ENCODE measurements at regions not wholly inside any gene's neighbourhood (a gene's known extent, or its start where the extent isn't known, plus 50 kb on each side); places are given as distances from the start of the nearest gene placed in this dataset.

DNA sequence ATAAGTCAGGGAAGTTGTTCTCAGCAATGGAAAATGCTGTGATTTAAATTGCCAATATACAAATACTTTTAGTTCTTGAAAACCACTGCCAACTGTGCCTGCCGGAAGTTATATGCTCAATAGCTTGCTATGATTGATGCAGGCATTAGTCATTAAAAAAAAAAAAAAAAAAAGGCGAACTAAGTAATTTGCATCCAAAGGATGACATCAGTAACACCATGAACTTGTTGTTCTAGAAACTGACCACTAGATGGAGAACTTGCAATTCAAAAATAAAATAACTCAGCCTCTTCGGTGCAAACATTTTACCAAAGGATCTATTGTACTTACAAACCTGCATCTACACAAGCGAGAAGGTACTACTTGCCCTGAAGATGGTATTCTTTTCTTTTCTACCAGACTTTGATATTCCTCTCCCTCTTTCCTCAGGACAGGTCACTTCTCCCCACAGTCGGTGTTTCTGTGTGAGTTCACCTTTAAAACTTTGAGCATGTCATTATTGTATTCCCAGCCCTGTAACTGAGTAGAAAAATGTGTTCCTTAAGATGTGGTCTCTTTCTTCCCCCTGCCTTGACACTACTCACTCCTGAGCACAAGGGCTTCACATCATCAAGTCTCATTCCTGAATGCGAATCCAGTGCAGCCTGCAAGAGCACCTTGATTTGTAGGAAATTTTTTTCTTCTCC lies 115.0 kb upstream of the VEPH1 start:
- no peak for DNase-seq

DNA sequence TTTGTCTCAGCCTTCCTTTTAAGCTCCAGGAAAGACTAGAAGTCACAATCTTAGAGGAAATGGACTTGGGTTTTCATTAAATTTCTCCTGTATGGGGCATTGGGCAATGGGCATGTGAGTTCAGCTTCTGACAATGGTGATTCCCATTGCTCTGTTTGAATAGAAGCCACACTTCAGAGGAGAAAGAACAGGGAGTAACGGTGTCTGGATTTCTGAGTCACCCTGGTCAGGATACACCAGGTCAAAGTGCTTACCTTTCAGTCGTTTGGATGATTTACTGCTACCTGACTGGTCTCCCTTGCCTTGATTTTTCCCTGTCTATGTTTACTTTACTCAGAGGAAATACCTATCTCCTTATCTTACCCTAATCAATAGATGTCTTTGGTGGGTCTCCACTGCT lies 111.7 kb upstream of the VEPH1 start:
- no peak for DNase-seq

DNA sequence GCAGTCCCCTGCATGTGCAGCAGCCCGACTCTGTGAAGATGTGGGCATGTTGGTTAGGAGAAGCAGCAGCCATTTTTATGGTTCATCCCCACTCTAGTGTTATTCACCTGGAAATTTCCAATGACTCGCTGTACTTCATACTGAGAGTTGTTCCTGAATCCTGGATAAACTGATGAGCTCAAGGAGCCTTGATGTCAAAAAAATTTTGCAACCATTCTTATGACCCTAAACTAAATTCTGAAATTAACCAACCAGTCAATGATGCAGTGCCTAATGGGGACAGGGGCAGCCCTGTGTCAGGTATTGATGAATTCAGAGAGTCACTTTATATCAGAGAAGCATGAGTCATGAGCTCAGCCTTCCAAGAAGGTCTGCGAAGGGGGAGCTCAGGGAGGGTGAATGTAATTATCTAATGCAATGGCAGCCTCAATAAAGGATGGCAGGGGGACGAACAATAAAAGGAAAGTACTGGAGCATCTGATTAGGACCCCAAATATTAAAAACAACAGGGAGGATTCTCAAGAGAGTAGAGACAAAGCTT lies 108.4 kb upstream of the VEPH1 start:
- no peak for DNase-seq

DNA sequence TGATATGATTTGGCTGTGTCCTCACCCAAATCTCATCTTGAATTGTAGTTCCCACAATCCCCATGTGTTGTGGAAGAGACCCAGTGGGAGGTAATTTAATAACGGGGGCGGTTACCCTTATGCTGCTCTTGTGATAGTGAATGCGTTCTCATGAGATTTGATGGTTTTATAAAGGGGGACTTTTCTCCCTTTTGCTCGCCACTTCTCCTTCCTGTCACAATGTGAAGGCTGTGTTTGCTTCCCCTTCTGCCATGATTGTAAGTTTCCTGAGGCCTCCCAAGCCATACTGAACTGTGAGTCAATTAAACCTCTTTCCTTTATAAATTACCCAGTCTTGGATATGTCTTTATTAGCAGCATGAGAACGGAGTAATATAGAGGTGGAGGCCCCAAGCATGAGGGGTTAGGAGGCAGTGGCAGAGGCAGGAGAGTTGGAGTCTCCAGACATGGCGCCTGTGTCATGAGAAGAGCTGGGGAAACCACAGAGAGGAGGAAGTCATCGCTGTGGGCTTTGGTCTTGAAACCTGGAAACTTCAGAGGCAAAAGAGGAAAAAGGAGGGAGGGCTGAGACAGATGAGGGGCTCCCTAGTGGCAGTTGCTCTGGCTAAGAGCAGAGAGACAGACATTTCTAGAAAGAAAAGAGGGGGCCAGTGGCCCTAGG lies 107.8 kb upstream of the VEPH1 start:
- DNase-seq, result no peak

DNA sequence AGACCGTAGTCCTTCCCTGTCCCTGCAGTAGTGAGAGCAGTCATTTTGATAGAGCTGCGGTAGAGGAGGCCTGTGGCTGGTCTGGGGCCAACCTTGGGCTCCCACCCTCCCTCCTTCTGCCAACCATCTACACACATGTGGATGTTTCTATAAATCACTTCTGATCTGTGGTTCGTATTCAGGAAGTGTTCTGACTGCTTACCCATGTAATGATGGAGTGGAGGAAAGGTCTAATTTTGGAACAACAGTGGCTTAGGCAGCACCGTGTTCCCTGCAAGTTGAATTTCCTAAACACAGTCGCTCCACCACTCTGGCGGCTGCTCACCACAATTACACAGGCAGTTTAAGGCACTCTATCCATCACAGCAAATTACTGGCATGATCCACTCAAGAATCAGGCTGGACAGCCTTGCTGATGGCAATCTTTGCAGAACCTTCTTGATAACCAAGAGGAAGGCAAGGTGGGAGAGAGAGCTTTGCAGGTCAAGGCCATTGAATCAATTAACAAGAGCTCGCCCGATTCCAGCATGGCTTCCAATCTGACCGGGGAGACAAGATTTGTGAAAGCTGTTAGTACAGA lies 104.7 kb upstream of the VEPH1 start:
- DNase-seq, result no peak

DNA sequence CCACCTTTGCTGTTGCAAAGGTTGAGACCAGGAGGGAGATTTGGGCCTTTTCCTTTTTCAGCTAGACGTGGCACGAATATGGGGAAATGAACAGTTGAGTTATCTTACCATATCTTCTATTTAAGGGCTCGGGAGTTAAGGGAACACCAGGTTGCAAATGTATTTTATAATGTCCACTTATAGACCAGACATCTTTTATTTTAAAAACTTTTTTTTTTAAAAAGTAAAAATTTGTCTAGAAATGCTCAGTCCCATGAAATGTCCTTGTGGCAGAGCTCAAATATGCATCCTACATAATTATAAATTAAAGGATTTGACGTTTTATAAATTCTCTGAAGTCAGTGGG lies 103.6 kb upstream of the VEPH1 start:
- DNase-seq, result no peak

DNA sequence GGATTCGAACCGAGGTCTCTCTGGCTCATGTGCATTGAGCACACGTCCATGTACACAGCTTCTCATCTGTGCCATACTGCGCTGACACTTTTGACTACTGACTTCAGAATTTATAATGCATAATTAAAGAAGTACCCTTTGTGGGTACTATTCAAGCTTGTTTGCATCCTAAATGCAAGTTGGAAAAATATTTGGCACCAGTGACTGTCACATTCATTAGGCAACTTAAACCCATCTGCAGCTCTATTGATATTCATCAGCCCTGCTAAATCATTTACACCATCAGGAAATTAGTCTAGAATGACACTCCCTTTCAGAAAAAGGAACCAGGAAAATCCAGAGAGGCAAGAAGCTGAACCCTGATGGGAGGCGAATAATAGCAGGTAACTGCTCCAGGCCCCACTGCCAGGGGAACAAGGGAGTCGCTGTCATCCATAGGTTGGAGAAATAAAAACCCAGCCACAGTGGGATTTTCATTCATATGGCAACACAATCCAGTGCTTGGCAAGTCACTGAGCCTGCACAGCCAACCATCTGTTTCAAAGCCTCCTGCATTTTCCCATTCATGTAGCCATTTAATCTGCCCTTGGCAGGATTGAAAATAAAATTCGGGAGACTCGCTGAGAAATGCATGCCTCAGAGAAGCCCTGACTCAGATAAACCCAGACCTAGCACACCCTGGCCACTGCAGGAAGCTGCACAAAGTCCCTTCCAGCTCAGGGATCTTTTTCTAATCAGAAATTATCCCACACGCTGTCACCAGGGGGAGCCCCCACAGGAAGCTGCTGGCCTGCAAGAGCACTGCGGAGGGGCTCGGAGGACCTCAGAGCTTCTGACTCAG lies 103.0 kb upstream of the VEPH1 start:
- peak in 1 of 2 experiments; percentile 7 for DNase-seq

DNA sequence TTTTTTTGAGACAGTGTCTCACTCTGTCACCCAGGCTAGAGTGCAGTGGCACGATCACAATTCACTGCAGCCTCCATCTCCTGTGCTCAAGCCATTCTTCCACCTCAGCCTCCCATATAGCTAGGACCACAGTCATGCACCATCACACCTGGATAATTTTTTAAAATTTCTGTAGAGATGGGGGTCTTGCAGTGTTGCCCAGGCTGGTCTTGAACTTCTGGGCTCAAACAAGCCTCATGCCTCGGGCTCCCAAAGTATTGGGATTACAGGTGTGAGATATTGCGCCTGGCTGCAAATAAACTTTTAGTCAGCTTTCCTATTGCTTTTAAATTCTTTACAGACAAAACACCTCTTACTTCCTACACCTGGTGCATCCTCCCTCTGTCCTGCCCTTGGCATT lies 102.1 kb upstream of the VEPH1 start:
- no peak for DNase-seq

DNA sequence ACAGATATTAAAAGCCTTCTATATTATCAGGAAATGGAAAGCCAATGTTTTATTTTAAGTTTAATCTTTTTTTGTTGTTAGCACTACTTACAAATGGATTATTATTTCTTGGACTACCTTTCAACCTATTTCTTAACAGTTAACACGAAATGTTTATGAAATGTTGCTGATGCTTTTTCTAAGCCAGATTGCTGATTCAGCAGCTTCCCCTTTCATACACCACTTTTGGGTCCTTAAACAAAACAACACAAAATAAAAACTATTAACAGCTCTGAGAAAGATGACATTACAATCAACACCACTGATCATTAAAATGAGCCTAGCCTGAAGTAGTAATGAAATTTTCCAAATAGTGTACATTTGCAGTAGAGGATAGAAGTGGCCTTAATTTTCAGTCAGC lies 99.2 kb upstream of the VEPH1 start:
- DNase-seq, result no peak

DNA sequence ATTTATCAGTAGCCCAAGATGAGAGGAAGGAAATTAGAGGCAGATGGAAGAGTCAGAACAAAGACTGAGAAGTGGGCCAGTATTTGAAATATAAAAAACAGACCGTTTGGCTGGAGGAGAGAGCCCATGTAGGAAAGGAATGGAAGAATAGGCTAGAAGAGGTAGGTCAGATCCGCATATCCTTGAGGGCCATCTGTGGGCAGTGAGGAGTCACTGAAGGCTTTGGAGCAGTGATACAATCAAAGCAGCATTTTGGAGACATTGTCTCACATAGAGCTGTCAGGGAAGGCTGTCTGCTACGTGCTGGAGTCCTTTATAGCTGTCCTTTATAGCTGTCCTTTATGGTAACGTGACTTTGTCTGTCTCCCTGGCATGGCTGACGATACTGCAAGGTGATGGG lies 92.0 kb upstream of the VEPH1 start:
- no peak for DNase-seq

DNA sequence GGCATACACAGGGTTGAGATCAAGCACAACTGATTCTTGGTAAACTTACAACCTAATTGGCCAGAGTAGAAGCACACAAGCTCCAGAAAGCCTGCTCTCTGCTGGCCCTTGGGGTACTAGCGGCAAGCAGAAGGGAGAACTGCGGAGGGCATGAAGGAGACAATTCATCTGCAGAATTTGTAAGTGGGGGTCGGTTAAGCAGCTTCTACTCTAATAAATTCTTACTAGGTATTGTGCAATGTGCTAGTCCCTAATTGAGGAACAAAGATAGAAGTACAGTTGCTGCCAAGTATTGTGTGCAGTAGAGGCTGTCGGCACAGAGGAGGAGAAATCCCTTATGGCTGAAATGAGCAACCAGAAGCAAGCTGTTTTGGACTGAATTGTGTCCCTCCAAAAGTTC lies 91.2 kb upstream of the VEPH1 start:
- no peak for DNase-seq

DNA sequence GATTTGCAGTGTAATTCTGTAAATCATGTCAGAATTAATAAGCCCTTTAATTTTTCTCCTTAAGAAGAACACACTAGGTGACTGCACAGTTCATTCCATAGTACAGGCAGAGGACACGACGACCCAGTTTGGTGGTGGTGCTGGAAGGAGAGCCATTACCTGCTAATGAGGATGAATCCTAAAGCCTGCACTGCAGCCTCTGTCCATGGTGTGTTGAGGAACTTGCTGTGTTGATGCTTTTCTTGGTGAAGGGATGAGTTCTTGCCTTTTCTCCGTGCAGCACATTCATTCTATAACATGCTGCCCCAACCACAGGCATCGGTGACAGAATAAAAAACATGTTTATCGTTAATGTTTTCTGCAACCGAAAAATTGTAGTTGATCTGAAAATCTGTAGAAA lies 89.6 kb upstream of the VEPH1 start:
- no peak for DNase-seq

DNA sequence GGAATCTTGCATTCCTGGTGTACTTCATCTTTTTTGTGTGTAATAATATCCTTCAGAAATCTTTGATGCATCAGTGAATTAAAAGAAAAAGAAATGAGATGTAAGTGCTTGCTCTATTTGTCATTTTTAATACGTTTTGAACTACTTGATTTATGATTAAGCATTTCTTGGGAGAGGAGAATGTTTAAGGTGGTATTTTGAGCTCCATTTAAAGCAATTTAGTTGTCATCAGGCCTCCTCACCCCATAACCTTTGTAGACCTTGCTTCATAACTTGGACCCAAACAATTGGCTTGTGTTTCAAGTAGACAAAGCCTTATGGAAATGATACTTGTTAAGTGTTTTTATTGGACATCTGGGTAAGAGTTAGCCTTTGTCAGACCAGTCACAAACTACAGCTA lies 87.1 kb upstream of the VEPH1 start:
- no peak for DNase-seq

DNA sequence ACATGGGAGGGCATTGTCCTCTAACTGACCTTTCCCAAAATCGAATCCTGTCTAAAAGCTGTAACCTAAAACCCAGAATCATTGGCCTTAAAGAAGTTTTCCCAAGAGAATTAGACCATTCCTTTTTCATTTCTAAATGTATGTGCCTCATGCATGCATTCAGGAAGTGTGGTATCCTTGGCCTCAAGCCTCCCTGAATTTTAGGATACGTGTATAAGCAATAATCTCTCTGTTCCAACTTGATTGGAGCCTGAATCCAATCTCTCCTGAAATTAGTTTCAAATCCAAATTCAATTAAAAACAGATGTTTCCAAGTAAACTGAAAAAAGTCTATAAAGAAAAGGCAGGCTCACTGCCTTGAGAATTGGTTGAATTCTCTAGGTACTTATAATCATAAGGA lies 86.0 kb upstream of the VEPH1 start:
- no peak for DNase-seq

DNA sequence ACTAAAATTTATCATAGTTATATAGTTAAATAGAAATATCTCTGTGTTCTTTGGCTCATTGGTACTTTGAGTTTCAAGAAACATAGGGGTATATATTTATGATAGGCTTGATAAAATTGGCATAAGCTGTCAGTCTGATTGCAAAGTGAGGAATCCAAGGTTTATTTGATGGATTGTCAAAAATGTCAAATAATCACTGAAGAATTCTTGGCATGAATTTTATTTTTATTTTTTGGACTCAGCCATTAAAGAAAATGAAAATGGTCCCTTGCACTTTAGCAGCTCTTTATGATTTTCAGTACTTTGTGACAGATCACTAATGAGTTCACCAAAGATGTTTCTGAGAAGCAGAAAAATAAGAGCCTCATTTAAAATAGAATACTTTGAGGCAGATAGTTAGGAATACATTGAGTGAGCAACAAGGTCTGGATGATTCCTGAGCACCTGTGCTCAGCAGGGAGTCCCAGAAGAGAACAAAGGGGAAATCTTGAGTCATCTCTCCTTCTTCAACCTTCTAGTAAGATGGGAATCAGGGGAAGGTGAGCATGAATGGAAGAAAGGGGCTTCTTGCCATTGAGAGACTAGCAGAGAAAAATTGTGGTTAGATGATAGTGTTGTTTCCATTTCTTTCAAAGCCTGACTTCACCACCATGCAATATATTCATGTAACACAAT lies 85.3 kb upstream of the VEPH1 start:
- no peak for DNase-seq

DNA sequence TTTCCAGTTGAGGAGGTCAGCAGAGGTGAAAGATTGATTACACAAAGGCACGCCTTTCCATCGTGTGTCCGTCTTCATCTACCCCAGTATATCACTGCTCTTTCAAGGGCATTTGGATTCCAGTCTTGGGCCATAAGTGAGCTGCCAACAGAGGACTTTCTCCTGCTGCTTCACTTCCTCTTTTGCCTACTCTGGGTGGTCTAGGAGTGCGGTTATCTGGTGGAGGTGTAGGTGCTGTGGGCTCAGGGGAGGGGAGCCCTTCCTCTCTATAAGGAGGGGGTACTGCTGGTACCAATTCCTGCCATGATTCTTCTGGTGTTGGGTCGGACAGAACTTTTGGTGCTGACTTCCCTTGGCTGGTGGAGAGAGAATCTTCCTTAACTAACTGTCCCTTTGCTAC lies 83.1 kb upstream of the VEPH1 start:
- DNase-seq, result no peak

DNA sequence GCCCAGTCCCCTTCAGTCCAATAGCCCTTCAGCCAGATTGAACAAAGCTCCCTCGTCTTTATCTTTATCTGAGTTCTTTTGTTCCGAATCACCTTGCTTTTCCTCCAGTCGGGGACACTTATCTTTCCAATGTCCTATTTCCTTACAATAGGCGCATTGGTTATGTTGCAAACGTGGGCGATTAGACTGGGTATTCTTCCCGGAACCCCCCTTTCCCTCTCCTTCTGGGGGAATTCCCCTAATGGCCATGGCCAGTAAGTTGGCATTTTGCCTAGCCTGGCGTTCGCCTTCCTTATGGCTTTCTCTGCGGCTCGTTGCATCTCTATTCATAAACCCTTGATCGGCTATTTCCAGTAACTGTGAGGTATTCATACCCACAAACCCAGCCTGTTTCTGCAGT lies 82.2 kb upstream of the VEPH1 start:
- no peak for DNase-seq

DNA sequence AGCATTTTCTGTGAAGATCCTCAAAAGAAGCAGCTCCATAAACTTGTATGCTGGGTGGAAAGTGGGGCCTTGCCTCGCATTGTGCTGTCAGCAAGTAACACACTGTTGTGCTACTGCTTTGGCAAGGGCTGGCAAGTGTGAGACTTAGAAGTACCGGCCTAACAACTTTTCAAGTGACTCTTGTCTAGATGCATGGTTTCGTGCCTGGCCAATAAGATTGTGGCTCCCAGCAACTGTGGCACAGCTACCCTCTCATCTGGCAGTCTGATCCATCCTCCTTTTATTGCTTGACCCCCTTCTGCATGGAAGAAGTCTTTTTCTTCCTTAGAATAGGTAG lies 79.4 kb upstream of the VEPH1 start:
- no peak for DNase-seq

DNA sequence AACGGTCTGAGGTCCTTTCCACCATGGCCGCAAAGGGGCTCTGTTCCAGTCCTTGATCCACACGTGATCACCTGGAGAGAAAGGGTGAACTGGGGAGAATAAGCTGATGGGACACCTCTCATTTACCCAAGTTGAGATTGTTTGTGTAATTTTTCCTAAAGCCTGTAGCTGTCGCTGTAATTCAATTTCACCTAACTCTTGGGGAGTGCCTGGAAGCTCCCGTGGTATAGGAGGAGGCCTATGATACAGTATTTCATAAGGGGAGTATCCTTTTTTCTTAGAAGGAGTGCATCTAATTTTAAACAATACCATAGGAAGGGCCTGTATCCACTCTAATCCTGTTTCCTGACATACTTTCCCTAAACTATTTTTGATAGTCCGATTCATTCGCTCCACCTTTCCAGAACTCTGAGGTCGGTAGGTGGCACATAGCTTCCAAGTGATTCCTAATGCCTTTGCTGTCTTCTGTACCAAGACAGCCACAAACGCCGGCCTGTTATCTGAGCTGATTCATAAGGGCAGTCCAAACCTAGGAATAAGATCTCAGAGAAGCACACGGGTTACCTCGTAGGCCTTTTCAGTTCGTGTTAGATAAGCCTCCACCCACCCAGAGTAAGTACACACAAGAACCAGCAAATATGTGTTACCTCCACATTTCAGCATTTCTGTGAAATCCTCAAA lies 78.9 kb upstream of the VEPH1 start:
- peak in 1 of 2 experiments; percentile 4 for DNase-seq

DNA sequence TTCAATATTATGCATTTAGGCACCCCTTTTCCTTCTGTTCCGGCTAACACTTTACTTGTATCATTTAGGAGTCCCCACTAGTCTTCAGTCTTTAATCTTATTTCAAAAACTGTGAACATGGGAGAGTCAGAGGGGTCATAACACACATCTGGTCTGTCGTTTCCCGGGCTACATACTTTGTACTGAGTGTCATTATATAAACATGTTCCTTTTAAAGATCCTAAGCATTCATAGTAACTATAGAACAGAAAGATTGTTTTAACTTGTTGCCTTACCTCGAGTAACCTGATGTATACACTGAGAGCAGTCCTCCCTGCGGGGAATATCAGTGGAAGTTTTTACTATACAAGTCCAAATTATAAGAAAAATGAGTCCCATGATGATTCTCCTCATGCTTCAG lies 78.2 kb upstream of the VEPH1 start:
- no peak for DNase-seq

DNA sequence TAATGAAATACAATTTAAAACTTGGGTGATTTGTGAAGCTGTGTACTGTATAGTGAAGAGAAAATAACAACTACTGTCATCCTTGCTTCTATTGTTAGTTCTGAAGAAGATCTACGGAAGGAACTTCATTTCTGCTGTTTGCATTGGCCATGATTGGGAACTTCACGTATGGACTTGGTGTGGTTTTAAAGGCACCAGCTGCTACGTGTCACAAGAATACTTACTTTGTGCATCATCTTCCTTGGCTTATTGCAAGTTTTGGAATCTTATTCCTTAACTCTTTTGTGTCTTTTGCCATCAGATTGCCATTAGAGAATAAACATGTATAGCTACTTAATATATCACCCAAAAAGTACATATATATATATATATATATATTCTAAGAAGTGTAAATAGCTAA lies 75.0 kb upstream of the VEPH1 start:
- DNase-seq, result no peak

DNA sequence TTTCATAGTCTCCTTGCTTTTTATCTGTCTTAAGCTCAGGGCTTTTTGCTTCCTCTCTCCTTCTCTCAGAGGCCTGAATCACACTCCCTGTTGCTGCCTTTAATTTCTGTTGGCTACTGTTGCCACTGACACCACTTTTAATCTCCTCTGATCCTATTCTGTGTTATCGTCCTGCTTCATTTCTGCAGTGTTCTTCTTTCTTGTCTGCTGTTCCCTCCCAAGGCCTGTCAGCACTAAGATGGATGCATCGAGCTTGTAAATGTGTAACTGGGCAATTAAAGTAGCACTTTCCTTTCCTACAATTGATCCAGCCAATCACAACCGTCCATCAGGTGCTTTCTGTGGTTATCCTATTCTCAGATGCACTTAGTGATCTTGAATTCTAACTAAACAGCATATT lies 71.3 kb upstream of the VEPH1 start:
- DNase-seq, result no peak
